GM19239 (cell line): ENCODE measurements at regions not wholly inside any gene's neighbourhood (a gene's known extent, or its start where the extent isn't known, plus 50 kb on each side); places are given as distances from the start of the nearest gene placed in this dataset.
"Not testable (repeated sequence)": the region's sequence is repeated elsewhere in the genome, so short reads cannot be mapped to it uniquely, and the experiment has no call there.

Experiments used
- DNase-seq: peaks from one replicate; pipeline ENCODE4 v3.0.0; 2011; ENCODE audit warnings: low spot score; ENCODE audit not compliant: insufficient read length
- FAIRE-seq: peaks from 2 replicates; lab custom pipeline; 2011; peaks lifted over from hg19 to GRCh38; lab: Jason Lieb, UNC

DNA sequence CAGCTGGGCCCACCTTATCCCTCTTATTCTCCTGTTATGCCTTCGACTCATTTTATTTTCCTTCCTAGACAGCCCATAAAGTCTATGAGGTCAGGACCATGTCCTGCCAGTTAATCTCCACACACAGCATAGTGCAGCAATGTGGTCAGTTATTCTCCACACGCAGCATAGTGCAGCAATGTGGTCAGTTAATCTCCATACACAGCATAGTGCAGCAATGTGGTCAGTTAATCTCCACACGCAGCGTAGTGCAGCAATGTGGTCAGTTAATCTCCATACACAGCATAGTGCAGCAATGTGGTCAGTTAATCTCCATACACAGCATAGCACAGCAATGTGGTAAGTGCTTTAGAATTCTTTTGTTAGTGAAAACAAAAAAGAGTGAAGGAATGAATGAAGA is 77.8 kb downstream of the TEX36 start:
- DNase-seq (no peak), FAIRE-seq (no peak)

- no peak for FAIRE-seq
Observed at GRCh38 chr10:125602825-125603224, 80.1 kb downstream of the TEX36 start.

GRCh38 chr10:125599194-125599593 is 83.8 kb downstream of the TEX36 start:
- DNase-seq = peak; percentile 10
- FAIRE-seq = no peak

More at GRCh38 chr10:125602825-125603224, 80.1 kb downstream of the TEX36 start:
- DNase-seq = no peak

GRCh38 chr10:125595911-125596310 is 87.1 kb downstream of the TEX36 start:
- FAIRE-seq (no peak), DNase-seq (no peak)

DNA sequence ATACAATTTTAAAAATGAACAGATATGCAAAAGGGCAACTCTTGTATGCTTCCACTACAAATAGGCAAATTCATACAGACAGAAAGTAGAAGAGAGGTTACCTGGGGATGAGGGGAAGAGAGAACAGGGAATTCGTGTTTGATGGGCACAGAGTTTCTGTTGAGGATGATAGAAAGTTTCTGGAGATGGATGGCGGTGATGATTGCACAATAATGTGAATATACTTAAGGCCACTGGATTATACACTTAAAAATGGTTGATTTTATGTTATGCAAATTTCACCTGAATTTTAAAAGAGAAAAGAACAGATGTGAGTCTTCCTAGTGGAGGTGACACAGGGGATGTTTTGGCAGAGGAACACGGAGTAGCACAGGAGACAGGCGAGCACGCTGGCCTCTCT is 89.3 kb downstream of the TEX36 start:
- DNase-seq = no peak
- FAIRE-seq = no peak

DNA sequence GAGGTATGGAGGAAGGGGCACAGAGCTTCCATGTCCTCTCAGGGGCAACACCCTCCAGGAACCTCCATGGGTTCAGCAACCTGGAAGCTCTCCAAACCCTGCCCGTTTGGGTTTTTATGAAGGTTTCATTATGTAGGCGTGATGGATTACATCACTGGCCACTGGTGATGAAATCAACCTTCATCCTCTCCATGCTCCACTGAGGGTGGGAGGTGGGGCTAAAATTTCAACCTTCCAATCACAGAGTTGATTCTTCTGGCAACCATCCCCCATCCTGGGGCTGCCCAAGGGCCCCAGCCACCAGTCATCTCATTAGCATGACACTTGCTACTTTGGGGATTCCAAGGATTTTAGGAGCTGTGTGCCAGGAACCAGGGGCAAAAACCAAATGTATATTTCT is 90.1 kb downstream of the TEX36 start:
- DNase-seq (no peak), FAIRE-seq (no peak)

- FAIRE-seq = no peak
- DNase-seq = no peak
Observed at GRCh38 chr10:125591886-125592285, 91.1 kb downstream of the TEX36 start.

DNA sequence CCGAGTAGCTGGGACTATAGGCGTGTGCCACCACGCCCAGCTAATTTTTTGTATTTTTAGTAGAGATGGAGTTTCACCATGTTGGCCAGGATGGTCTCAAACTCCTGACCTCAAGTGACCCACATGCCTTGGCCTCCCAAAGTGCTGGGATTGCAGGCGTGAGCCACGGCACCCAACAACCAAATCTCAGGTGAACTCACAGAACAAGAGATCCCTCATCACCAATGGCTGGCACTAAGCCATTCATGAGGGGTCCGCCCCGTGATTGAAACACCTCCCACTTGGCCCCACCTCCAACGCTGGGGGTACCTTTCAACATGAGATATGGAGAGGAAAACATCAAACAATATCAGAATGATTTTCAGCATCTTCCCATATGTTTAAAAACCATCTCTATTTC is 94.2 kb downstream of the TEX36 start:
- not testable (repeated sequence) for DNase-seq, FAIRE-seq

DNA sequence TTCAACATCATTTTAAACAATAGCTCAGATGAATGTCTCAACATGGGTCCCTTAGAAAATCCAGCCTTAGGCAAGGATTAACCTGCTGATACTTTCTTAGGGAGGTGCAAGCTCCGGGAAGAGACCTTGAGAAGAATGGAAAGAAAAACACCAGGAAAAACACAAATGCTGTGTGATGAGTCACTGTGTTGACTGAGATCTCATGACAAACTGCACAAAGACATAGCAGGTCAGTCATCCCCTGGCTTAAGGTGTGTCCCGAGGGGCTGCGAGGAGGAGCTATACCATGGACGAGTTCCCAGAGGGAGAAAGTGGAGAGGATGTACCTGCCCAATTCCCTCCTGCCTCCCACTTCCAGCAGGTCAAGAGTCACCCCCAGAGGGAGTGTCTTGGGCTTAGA is 98.0 kb downstream of the TEX36 start:
- FAIRE-seq = no peak
- DNase-seq = no peak

GRCh38 chr10:125578658-125579315 is 104.2 kb downstream of the TEX36 start:
- DNase-seq = no peak
- FAIRE-seq = no peak

GRCh38 chr10:125575843-125576242 is 107.1 kb downstream of the TEX36 start:
- DNase-seq (no peak), FAIRE-seq (no peak)

DNA sequence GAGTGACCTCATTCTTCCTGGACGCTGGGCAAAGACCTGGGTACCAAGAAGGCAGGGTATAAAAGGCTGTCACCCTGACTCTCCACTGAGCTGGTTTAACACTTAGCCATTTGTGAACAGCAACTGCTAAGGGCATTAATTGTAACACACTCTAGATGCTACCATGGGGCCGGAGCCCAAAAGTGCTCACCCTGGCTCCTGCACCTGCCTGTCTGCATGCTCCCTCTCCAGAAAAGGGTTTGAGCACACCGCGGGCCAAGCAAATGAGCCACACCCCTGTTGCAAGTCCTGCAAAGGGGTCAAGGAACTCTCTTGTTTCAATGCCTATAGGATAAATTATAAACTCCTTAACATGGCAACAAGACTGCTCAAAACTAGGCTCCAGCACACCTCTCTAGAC is 114.8 kb downstream of the TEX36 start:
- no peak for DNase-seq
- FAIRE-seq = no peak

DNA sequence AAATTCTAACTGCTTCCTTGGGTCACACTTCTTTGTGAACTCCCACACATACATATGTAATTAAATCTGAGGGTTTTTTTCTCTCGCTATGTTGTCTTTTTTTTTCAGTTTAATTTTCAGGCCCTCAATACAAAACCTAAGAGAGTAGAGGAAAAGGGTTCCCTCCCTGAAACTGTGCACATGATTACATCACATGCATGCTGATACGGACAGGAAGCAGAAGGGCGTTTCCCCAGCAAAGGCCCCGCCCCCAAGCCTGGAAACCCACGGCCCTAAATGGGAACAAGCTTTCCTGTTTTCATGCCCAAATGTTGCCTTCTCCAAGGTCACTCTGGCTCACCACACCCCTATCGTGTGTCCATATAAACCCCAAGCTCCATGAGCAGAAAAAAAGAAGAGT is 115.4 kb downstream of the TEX36 start:
- DNase-seq (no peak), FAIRE-seq (no peak)

GRCh38 chr10:125565046-125565445 is 117.9 kb downstream of the TEX36 start:
- FAIRE-seq (no peak), DNase-seq (no peak)

DNA sequence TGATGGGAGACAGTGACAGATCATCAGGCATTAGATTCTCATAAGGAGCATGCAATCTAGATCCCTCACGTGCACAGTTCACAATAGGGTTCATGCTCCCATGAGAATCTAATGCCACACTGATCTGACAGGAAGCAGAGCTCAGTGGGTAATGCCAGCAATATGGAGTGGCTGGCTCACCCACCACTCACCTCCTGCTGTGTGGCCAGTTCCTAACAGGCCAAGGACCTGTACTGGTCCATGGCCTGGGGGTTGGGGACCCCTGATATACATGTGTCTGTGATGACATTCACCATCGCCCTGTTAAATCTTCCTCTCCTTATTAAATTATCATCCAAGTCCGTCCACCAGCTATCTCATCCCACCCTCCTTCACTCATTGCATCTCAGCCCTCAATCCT is 118.4 kb downstream of the TEX36 start:
- FAIRE-seq (no peak), DNase-seq (no peak)

- no peak for DNase-seq
- FAIRE-seq = no peak
Observed at GRCh38 chr10:125562737-125563136, 120.2 kb downstream of the TEX36 start.

DNA sequence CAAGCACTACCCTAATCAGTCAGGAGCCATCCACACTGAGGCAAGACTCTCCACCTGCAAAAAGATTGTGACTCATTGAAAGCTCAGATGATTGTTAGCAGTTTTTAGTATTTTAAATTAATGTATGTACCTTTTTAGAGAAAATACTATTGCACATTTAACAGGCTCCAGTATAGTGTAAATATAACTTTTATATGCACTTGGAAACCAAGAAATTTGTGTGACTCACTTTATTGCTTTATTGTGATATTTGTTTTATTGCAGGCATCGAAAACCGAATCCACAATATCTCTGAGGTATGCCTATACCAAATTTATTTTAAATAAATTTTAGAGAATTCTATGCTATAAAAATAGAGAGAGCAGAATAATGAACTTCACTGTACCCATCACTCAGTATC is 122.0 kb downstream of the TEX36 start:
- FAIRE-seq (no peak), DNase-seq (no peak)

- peak; percentile 90 for FAIRE-seq
Observed at GRCh38 chr10:125559210-125559609, 123.8 kb downstream of the TEX36 start.

DNA sequence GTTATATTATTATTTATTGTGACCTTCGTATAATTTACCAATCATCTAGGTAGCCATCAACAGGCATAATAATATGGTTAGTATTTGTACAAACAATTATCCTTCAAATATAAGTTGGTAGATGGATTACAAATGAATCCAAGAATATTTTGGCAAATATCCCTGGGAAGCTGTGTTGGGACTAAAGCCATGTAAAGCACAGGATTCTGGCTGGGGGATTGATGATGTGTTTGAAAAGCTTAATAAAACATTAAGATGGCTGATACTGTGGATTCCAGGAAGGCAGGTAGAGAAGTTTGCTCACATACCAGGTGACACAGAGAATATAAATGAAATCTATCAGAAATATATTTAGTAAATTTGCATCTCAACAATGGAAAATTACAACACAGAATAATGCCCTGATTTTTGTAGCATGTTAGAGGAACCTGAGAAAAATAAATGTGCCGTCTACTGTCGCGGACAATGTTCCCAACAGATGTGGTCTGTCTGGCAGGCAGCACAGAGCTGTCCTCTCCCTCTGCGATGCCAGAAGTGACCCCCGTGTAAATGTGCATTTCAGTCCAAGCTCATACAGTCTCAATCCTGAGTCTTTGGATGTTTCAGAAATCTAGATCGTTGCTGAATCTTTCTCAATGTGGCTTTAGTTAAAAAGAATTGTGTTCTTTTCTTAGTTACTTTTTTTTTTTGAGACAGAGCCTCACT is 125.0 kb downstream of the TEX36 start:
- FAIRE-seq (no peak), DNase-seq (no peak)

More at GRCh38 chr10:125559210-125559609, 123.8 kb downstream of the TEX36 start:
- DNase-seq = peak; percentile 8

DNA sequence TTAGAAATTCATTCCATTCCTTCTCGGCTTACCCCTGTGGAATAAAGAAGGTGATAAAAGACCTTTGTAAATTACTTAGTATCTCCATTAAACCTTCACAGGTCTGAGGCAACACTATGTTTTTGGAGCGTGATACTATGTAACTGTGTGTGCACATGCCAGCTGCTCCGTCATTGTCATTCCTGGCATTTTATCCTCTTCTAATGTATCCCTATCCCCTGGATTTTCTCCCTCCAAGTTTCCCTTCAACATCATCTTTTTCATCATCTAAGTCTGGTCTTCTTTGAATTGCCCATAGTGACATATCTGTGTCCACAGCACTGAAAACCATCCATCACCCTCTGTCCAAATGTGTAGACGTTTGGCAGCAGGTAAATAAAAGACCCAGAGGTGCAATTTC is 125.7 kb downstream of the TEX36 start:
- DNase-seq (no peak), FAIRE-seq (no peak)

GRCh38 chr10:125556882-125557281 is 126.1 kb downstream of the TEX36 start:
- FAIRE-seq = no peak
- DNase-seq = no peak

DNA sequence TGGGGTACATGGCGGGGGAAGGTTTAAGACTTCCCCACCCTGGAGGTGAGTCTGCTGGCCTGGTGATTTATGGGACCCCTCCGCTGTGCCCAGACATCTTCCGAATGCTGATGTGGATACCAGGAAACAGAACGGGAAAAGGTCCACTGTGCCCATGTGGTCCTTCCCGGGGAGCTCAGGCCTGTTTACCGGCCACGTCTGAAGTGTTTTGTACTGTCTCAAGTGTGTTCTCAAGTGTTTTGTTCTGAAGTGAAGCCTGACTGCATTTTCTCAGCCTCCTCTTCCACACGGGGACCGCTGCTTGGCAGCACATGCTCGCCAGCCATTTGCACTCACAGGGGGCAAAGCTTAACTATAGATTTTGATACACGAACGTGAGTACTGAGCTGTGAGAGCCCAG is 127.2 kb downstream of the TEX36 start:
- FAIRE-seq = no peak
- no peak for DNase-seq
